ENCODE measurements at regions not wholly inside any gene's neighbourhood (a gene's known extent, or its start where the extent isn't known, plus 50 kb on each side); places are given as distances from the start of the nearest gene placed in this dataset.

DNA sequence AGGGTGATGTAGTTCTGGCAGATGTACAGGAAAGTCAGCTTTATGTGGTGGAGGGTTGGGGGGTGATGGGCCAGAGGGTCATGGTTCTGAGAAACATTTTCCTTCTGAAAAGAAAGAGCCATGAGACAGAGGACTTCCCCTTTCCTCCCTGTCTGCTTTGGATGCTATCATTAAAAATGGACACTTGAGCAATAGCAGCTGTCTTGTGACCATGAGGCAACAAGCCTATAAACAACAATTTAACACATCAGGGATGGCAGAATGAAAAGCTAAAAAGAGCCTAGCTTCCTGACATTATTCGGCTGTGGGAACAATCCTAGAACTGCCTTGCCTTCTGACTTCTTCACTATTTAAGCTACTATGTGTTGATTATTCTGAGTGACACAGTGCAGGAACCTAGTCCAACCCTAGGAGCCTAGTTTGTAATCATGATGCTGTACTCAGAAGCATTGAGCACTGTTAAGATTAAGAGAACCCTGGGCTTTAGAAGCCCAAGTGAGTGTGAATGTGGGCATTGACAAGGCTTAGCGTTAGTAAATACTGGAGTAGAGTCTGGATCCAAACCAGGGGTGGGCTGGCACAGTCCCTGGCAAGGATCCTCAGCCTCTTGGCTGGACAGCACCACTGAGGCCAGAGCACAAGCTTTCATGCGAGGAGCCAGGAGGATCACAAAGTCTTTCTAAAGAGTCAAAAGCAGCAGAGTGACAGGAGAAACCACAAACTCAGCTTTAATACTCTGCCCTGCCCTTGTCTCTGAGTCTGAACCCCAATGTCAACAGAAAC is 178.5 kb upstream of the EGFLAM start:
- TF ChIP-seq, protein P1, sequence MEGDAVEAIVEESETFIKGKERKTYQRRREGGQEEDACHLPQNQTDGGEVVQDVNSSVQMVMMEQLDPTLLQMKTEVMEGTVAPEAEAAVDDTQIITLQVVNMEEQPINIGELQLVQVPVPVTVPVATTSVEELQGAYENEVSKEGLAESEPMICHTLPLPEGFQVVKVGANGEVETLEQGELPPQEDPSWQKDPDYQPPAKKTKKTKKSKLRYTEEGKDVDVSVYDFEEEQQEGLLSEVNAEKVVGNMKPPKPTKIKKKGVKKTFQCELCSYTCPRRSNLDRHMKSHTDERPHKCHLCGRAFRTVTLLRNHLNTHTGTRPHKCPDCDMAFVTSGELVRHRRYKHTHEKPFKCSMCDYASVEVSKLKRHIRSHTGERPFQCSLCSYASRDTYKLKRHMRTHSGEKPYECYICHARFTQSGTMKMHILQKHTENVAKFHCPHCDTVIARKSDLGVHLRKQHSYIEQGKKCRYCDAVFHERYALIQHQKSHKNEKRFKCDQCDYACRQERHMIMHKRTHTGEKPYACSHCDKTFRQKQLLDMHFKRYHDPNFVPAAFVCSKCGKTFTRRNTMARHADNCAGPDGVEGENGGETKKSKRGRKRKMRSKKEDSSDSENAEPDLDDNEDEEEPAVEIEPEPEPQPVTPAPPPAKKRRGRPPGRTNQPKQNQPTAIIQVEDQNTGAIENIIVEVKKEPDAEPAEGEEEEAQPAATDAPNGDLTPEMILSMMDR (IDR thresholded peaks at IDR 0.05; ENCODE audit: insufficient read depth, missing control alignments), result no peak
- no peak for DNase-seq (ENCODE audit: insufficient read length, low spot score)
- FAIRE-seq, result no peak

DNA sequence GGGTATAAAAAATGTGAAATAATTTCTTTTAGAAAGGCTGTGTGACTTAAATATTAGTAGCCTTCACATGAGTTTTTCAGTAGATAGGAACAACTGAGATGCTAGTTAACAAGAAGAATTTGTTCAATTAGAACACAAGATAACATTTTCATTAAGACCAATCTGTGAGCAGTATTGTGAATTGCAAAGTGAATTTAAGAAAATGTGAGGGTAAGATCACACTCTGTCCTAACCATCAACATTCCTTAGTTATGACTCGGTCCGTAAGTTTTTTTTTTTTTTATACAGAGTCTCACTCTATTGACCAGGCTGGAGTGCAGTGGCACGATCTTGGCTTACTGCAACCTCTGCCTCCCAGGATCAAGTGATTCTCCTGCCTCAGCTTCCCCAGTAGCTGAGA is 180.2 kb upstream of the EGFLAM start:
- TF ChIP-seq, protein P1 (IDR thresholded peaks at IDR 0.05; ENCODE audit: insufficient read depth, missing control alignments), result no peak
- no peak for FAIRE-seq

DNA sequence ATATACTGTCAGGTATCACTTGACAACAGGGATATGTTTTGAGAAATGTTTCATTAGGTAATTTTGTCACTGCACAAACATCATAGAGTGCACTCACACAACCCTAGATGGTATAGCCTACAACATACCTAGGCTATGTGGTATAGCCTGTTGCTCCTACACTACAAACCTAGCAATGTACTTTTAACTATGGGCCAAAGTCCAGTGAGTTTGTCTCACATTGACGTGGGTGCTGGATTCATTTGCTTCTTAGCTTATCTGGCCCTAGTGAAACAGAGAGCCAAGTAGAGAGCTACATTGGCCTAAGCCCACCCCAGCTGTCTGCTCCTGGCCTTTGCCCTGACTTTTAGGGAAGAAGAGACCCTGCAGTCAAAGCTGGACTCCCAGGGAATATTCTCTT is 180.7 kb upstream of the EGFLAM start:
- TF ChIP-seq, protein P1 (IDR thresholded peaks at IDR 0.05; ENCODE audit: insufficient read depth, missing control alignments), result no peak
- no peak for DNase-seq (ENCODE audit: insufficient read length, low spot score)
- FAIRE-seq, result no peak

More for the DNA sequence above, 180.2 kb upstream of the EGFLAM start:
- DNase-seq (ENCODE audit: insufficient read length, low spot score), result no peak

DNA sequence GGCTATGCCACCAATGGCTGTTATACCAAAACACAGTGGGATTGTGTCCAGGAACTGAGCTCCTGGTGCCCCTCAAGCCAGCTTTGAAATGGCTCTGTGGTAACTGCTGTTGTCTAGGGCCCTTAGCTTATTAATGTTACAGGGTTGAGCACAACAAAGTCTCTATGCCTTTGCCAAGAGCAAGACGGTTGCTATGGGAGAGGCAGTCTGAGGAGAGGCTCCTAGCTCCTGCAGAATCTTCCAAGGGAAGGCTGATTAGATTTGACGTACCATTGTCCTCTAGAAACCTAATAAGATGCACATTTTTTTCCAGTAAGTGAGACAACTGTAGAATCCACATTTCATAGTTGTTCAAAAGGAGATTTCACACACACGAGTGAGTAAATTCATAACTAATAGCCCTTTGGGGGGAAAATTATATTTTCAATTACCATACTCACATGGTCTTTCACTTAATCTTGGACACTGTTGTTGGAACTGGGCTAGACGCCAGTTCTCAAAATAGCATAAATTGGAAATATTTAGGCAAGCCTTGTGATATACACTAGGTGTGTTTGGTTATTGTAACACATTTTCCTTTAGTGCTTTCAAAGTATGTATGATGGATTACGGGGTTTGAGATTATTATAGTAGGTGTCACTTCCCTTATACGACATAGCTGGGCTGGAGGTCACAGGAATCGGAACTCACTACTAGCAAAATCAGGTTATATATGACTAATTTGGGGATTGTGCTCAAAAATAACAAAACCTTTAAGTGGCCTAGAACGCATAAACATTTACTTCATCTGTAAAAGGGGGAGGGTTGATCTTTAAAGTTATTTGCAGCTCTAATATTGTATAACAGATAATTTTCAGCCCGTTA is 186.3 kb upstream of the EGFLAM start:
- TF ChIP-seq, protein P1 (IDR thresholded peaks at IDR 0.05; ENCODE audit: insufficient read depth, missing control alignments), result no peak
- FAIRE-seq (no peak), DNase-seq (ENCODE audit: insufficient read length, low spot score) (no peak)

DNA sequence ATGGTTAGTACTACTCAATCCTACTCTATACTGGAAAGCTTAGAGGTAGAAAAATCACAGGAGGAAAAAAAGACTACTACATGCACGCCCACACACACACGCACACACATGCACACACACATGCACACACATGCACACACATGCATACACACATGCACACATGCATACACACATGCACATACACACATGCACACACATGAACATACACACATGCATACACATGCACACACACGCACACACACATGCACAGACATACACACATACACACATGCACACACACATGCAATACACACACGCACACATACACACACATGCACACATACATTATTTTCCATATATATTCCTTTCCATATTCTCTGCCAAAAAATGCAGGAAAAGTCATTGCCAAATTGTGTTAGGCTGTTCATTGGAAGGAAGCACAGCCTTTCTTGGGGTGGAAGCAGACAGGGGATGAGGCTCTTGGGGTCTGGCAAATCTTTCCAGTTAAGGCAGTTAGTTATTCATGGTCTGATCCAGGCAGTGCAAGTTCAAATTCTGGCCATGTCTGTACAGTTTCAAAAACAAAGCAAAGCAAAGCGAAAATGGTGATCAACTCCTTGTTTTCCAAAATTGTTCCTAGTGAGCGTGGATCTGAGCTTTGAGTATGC is 187.9 kb upstream of the EGFLAM start:
- DNase-seq (ENCODE audit: insufficient read length, low spot score) (no peak), FAIRE-seq (no peak)
- TF ChIP-seq, protein P1 (IDR thresholded peaks at IDR 0.05; ENCODE audit: insufficient read depth, missing control alignments), result no peak

DNA sequence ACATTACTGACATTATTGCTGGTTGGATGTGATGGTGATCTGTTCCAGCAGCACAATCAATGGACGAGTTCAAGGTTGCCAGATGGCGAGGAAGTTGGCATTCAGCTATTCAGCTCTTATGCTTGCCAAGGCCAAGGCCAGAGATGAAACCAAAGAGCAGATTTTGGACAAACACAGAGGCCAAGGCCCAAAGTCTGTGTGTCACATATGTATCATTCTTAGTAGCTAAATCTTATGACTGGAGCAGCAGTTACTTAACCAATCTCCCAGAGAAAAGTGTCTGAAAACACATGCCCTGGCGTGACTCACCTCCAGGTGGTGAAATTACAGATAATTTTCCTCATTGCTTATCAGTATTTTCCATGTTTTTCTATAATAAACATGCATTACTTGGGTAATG is 189.0 kb upstream of the EGFLAM start:
- DNase-seq (ENCODE audit: insufficient read length, low spot score) (no peak), FAIRE-seq (no peak)
- TF ChIP-seq, protein P1 (IDR thresholded peaks at IDR 0.05; ENCODE audit: insufficient read depth, missing control alignments), result no peak

All from D721Med (cell line).